Activated CD4-positive, alpha-beta T cell treated with anti-CD3 and anti-CD28 coated beads for 48 hours (primary cell): ENCODE measurements at regions not wholly inside any gene's neighbourhood (a gene's known extent, or its start where the extent isn't known, plus 50 kb on each side); places are given as distances from the start of the nearest gene placed in this dataset.

Source experiments
- DNase-seq: peaks from one replicate; pipeline ENCODE4 v3.0.0-alpha.2; 2020

GRCh38 chr12:92489781-92490180, 213.0 kb upstream of the PLEKHG7 start:
- DNase-seq: no peak

GRCh38 chr12:92488735-92489134, 214.1 kb upstream of the PLEKHG7 start:
- no peak for DNase-seq

DNA sequence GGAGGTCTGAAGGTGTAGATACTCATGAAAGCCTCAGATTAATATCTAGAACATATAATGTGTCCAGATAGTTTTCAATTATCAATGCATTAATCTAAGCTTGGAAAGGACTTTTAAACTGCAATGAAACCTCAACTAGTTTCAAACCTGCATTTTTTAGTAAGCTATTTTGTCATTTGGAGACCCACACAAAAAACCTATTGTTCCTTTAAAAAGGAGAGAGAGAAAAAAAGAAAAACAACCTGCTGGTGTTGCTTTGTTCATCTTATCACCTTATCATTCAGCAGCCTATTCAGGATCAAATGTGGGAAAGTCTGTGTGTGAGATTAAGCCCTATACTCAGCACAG, 215.7 kb upstream of the PLEKHG7 start:
- no peak for DNase-seq

DNA sequence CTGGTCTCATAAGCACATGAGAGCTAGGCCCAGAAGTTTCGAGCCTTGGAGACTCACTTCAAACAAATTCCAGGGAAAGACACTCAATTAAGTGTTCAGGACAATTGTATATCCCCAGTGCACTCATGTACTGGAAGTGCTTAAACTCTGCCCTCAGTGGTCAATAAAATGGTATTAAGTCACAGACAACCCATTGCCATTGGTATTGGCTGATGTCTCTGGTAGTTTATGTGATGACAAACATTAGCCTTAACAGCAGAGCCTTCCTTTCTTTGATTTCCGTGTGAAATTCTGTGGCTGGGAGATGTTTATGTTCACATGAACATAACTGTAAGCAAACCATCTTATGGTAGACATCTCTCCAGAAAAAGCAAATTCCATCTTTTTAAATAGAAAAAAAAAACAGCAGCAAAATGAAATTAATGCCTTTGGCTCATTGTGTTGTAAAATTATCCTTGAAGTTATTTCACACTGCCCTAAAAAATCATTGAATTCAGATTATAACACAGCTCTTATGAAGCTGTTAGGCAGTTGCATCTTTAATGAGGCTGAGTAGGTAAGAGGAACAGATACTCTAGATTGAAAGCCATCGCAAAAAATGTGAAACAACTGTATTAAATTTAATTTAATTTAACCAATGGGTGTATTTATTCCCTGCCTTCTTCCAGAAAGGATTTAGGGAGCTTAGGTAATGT, 216.2 kb upstream of the PLEKHG7 start:
- no peak for DNase-seq

DNA sequence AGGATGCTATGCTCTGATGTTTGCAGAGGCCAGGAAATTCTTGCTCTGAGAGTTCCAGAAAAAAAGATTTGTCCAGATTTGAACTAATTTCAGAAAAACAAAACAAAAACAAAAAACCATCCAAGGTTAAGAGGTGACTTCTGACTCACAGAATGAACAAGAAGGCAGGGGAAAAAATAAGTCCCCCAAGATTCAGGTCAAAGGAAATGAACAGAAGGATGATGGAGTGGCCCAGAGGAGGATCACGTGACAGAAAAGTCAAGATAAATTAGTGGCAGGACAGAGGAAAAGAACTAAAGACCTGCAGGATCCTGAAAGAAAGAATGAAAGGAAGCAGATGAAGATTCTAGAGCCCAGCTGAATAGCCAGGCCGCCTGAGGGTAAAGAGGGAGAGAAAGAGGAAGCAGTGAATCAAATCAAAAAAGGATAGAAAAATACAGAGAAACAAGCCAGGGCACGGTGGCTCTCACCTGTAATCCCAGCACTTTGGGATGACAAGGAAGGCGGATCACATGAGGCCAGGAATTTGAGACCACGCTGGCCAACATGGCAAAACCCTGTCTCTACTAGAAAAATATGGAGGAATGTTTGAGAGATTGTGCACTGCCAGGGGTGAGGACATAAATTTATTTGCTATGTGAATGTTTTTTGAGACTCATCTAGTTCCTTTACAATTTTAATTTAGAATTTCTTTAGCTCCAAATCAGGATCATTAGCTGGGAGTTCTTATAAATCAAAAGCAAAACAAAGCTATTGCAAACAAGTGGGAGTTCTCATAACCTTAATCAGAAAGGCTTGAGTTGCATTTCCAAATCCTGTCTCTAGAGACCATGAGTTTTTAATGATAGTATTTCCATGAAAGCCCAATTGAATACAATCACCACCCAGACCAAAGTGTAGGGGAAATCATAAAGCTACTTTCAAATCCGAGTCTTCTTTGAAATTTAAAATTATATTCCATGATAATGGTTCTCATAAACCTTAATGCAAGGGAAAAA, 217.1 kb upstream of the PLEKHG7 start:
- no peak for DNase-seq

GRCh38 chr12:92482599-92482998, 220.2 kb upstream of the PLEKHG7 start:
- DNase-seq: no peak

DNA sequence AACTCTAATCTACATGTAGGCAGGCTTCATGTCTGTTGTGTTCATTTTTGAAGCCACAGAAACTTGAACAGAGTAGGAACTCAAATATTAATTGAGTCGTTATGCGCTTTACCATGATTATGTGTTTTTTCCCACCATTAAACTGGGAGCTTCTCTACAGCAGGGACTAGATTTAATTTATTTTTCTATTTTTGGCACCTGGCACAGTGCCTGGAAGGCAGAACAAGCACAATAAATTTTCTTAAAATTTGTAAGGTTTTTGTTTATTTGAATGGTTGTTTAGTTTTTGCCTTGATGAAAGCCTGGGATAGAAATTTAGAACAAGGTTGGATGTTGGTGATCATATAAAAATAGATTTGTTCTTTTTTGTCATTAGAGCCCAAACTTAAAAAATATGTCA, 221.7 kb upstream of the PLEKHG7 start:
- no peak for DNase-seq

DNA sequence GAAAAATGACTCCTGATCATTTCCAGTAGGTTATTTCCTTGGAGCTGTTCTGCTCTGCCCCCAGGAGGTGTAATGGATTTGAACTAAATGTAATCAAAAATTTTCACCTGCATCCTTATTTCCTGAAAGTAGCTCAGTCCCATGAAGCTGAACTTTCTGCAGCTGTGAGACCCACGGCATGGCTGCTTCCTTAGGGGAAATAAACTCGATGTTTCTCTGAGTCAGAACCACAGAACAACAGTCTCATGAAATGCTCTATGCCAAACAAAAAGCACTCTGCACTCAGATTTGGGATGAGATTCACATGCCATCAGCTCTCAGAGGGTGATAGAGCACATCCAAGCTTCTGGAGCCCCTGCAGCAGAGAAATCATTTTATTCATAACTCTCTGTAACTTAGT, 224.1 kb upstream of the PLEKHG7 start:
- no peak for DNase-seq

GRCh38 chr12:92476844-92477243, 225.9 kb upstream of the PLEKHG7 start:
- no peak for DNase-seq

GRCh38 chr12:92473564-92473963, 229.2 kb upstream of the PLEKHG7 start:
- DNase-seq: no peak

DNA sequence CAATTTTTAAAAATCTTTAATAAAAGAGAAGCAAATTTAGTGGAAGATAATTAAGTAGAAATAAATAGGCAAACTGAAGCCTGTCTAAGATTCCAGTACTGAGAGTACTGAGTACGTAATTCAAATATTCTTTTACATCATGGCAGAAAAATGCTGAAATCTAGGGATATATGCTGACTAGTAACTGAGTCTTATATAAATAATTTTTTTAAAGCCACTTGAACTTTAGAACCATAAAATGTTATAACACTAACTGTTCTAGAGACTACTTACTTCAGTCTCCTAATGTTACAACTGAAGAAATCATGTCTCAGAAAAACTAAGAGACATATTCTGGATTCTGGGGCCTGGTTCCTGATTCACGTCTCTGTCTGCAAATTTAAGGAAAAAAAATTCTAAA, 230.6 kb upstream of the PLEKHG7 start:
- no peak for DNase-seq

DNA sequence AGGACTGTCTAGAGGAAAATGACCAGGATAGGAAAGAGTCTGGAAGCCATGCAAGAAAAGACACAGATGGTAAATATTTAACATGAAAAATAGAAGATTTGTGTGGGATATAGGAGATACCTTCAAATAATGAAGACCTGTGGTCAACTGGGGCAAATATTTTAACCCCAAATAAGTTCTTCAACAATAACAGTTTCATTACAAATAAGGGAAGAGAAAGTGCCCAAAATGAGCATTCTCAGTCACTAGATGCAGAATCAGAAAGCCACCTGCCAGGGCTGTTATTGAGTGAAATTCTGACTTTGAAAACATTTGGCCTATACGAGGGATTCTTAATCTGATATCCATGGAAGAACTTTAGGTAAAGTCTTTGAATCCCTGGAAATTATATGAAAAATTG, 231.2 kb upstream of the PLEKHG7 start:
- DNase-seq: no peak

- DNase-seq: peak; percentile 46
Measured at GRCh38 chr12:92470608-92471021, 232.2 kb upstream of the PLEKHG7 start.

- no peak for DNase-seq
Measured at GRCh38 chr12:92469837-92470236, 233.0 kb upstream of the PLEKHG7 start.

- no peak for DNase-seq
Measured at GRCh38 chr12:92468358-92469020, 234.3 kb upstream of the PLEKHG7 start.

- no peak for DNase-seq
Measured at GRCh38 chr12:92467886-92468285, 234.9 kb upstream of the PLEKHG7 start.

DNA sequence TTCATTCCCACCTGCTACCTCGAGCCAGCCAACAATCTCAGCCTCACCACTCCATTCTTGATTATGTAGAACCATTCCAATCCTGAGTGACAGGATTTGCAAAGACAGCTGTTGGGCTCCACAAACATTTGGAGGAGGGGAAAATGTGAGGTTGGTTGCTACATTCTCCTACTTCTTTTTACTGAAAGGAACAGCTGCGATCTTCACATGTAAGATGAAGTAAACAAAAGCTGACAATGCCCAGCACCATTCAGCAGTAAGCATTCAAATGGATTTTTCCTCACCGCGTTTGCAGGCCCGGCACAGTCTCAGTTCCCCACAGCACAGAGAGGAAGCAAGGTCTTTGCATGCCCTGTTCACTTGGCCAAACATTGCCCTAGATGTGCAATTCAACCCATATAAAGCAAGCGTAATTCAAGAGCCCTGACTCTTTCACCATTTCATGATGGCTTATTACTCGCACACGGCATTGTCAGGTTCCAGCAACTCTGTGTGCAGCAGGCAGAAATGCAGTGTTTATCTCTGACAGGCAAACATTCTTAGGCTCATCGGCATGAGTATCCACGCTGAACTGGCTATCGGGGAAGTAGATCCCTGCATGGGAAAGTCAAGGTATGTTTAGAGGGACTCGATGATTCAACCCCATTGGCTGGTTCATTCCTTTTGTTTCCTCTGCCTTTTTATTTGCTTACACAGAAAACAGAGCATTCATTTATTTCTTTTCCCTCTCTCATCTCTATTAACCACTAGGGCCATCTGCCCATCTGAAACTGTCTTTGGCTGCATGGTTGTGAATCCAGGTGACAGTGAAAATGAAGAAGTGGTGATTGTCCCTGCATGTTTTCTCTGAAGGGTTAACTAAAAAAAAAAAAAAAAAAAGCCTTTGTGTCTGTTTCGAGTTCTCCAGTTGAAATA, 236.1 kb upstream of the PLEKHG7 start:
- DNase-seq: no peak

GRCh38 chr12:92465786-92466295, 236.9 kb upstream of the PLEKHG7 start:
- DNase-seq: no peak

DNA sequence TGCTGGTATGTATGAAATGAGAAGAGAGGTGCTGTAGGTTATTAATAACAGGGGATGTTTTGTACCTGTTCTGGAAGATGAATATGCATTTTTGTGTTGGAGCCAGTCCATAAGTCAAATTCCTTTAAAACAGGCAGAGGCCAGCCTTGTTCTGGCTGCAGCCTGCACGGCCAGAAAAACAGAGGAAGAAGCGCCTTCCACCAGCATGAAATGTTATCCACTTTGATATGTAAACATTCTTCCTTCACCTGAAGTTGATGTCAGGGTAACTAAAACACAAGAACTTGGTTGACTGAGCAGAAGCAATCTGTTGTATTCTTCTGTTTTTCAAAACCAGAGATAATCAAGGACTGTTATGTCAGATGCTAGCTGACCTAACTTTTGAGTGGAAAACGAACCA, 237.9 kb upstream of the PLEKHG7 start:
- no peak for DNase-seq

- no peak for DNase-seq
Measured at GRCh38 chr12:92463171-92463570, 239.6 kb upstream of the PLEKHG7 start.

DNA sequence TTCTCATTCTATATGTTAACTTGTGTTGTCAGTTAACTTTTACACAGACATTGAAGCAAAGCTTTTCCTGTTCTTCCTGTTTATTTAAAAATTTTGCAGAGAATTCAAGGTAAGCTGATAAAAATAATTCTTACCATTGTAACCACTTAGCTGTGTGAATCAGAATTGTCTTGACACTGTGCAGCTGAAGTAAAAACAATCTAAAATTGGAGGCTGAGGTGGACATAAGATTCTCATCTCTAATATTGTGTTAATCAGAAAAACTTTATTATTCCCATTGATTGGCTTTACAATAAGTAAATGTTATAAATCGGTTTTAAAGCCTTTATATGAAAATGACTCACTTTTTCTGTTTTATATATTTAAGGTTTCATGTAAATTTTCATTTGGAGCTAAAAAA, 240.3 kb upstream of the PLEKHG7 start:
- DNase-seq: no peak

DNA sequence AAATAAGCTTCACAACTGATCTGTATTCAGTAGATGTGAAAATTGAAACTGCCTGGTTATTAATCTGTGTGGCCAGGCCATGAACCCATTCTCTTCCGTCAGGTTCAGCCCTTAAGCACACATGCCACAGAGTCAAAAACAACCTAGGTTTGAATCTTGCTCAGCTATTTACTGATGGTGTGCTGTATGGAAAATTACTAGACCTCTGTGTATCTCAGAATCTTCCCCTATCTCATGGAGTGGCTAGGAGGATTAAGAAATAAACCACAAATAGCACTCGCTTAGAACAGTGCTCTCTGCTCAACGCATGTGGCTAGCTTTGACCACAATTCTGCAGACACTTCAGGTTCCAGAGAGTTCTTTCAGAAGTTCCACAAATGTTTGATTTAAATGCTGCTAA, 240.7 kb upstream of the PLEKHG7 start:
- DNase-seq: no peak
